Peyer's patch (tissue), 4 donors: ENCODE measurements at regions not wholly inside any gene's neighbourhood (a gene's known extent, or its start where the extent isn't known, plus 50 kb on each side); places are given as distances from the start of the nearest gene placed in this dataset.

Experiments used
- DNase-seq, 3 donors: peaks; one replicate each; pipeline ENCODE4 v3.0.0-alpha.2; 2017 to 2019
- H3K27ac ChIP-seq, 4 donors: fragments of 200-600 bp; sonication (generic); one replicate each; pipeline ENCODE4 v1.5.1; 2016 to 2019
- H3K27me3 ChIP-seq, 2 donors: fragments of 200-600 bp; sonication (generic); one replicate each; pipeline ENCODE4 v1.5.1; 2019
- H3K36me3 ChIP-seq, 3 donors: fragments of 200-600 bp; sonication (generic); one replicate each; pipeline ENCODE4 v1.5.1; 2016 to 2019
- H3K4me1 ChIP-seq, 4 donors: fragments of 200-600 bp; sonication (generic); one replicate each; pipeline ENCODE4 v1.5.1; 2016 to 2019
- H3K4me3 ChIP-seq, 4 donors: fragments of 200-600 bp; sonication (generic); 1 replicate in 3 of 4; 2 replicates in 1 of 4; pipeline ENCODE4 v1.5.1; 2016 to 2019; ENCODE audit warnings: mild to moderate bottlenecking in 1 of 4
- H3K9me3 ChIP-seq, 4 donors: fragments of 200-600 bp; sonication (generic); one replicate each; pipeline ENCODE4 v1.5.1; 2016 to 2019; ENCODE audit warnings: mild to moderate bottlenecking in 1 of 4
- CTCF ChIP-seq, 6 experiments: fragments of 450-650 bp in 4 of 6; fragments of 200-600 bp in 2 of 6; sonication (generic) in 1 of 6; IDR thresholded peaks; one replicate each; pipeline ENCODE4 v1.5.1; 2017 to 2019; ENCODE audit warnings: antibody characterized with exemption in 6 of 6, mild to moderate bottlenecking in 3 of 6, moderate library complexity in 1 of 6
- POLR2A ChIP-seq, 2 donors: fragments of 450-650 bp; IDR thresholded peaks; one replicate each; pipeline ENCODE4 v1.5.1; 2017; ENCODE audit warnings: antibody characterized with exemption in 2 of 2, mild to moderate bottlenecking in 2 of 2, moderate library complexity in 2 of 2

DNA sequence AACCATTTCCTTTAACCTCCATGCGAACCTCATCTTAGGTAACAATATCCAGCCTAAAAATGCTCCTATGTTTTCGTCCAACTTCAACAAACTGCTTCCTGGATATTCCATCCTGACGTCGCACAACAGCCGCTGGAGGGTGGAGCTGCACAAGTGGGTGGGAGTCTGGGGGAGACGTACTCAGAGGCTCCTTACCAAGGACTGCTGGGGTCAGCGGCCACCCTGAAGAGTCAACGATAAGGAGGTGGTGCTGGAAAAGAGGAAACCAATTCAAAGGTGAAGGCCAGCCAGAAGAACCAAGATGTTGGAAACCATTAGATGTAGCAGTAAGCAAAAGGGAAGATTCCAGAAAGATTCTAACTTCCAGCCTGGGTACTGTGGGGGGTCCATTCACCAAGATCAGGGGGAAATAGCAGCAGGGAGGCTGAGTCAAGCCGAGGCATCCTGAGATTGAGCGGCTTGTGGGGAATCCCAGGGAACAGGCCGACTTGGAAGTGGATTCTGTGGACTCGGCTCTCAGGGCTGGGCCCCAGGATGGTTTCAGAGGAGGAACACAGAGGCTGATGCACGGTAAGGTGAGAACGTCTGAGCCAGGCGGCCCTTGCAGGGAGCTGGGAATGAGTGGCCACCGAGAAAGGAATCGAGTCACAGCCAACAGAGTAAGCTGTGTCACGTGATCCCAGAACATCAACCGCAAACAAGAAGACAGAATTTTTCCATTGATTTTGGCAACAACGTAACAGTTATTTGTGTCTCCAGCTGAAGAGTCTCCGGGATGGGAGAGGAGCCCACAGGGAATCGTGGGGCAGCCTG lies 375.7 kb downstream of the NPHP4 start:
- Histone ChIP-seq H3K9me3 (no peaks in the 10 kb centered on the region), H3K36me3 (no peaks in the 10 kb centered on the region), H3K4me3 (no peak overlapping the region), H3K4me1 (no peaks in the 10 kb centered on the region), H3K27ac (no peak overlapping the region), H3K27me3 (no peaks in the 10 kb centered on the region)
- no peak for DNase-seq
- TF ChIP-seq POLR2A (IDR thresholded peaks at IDR 0.05): no peak
- TF ChIP-seq CTCF (IDR thresholded peaks at IDR 0.05): no peak

- Histone ChIP-seq H3K27me3 (no peaks in the 10 kb centered on the region), H3K36me3 (no peaks in the 10 kb centered on the region), H3K4me1 (no peaks in the 10 kb centered on the region), H3K4me3 (no peak overlapping the region), H3K9me3 (no peaks in the 10 kb centered on the region), H3K27ac (no peak overlapping the region)
- no peak for DNase-seq
- no peak for TF ChIP-seq CTCF (IDR thresholded peaks at IDR 0.05)
- no peak for TF ChIP-seq POLR2A (IDR thresholded peaks at IDR 0.05)
These were observed 377.1 kb downstream of the NPHP4 start for GRCh38 chr1:5615076-5615475.

DNA sequence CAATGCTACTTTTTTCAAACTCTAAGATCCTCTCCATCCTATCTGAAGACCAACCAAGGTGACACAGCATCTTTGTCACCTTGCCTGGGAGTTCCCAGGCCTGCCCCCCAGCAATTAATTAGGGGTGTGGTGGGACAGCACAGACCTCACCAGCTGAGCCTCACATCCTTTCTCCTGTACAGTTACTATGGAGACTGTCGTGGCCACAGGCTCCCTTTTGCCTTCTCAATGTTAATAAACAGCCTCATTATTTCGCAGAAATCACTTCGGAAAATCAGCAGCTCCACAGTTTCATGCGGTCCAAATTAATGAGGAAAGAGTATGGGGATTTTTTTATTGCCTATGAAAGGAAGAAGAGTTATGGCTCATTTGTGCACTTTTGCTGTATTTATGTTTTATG lies 378.3 kb downstream of the NPHP4 start:
- no peaks in the 10 kb centered on the region for H3K9me3 ChIP-seq
- no peak for TF ChIP-seq CTCF (IDR thresholded peaks at IDR 0.05)
- no peak for DNase-seq

GRCh38 chr1:5611851-5612250 lies 380.4 kb downstream of the NPHP4 start:
- Histone ChIP-seq H3K27me3 (no peaks in the 10 kb centered on the region), H3K27ac (no peak overlapping the region), H3K36me3 (no peaks in the 10 kb centered on the region), H3K4me1 (no peaks in the 10 kb centered on the region), H3K4me3 (no peak overlapping the region), H3K9me3 (no peaks in the 10 kb centered on the region)
- no peak for DNase-seq
- TF ChIP-seq POLR2A (IDR thresholded peaks at IDR 0.05) (no peak), CTCF (IDR thresholded peaks at IDR 0.05) (no peak)

More for the DNA sequence above, 378.3 kb downstream of the NPHP4 start:
- Histone ChIP-seq H3K4me1 (no peaks in the 10 kb centered on the region), H3K27me3 (no peaks in the 10 kb centered on the region), H3K36me3 (no peaks in the 10 kb centered on the region), H3K27ac (no peak overlapping the region), H3K4me3 (no peak overlapping the region)

GRCh38 chr1:5611431-5611830 lies 380.8 kb downstream of the NPHP4 start:
- H3K27ac ChIP-seq: no peak overlapping the region
- H3K4me1 ChIP-seq: no peaks in the 10 kb centered on the region
- H3K9me3 ChIP-seq: no peaks in the 10 kb centered on the region
- TF ChIP-seq POLR2A (IDR thresholded peaks at IDR 0.05) (no peak), CTCF (IDR thresholded peaks at IDR 0.05) (no peak)
- no peaks in the 10 kb centered on the region for H3K27me3 ChIP-seq
- H3K36me3 ChIP-seq: no peaks in the 10 kb centered on the region
- no peak for DNase-seq
- H3K4me3 ChIP-seq: no peak overlapping the region
